Stimulated activated naive CD8-positive, alpha-beta T cell treated with anti-CD3 and anti-CD28 coated beads, Interleukin-15, amount 100 ng/mL, for 72 hours (primary cell): ENCODE measurements at regions not wholly inside any gene's neighbourhood (a gene's known extent, or its start where the extent isn't known, plus 50 kb on each side); places are given as distances from the start of the nearest gene placed in this dataset.

ENCODE experiments used
- ATAC-seq: fragments of 150-1000 bp; cut with Tn5 transposase; 2 replicates; pipeline ENCODE4 v1.10.0; 2021; ENCODE audit warnings: mild to moderate bottlenecking, moderate library complexity
- DNase-seq, 2 donors: peaks; one replicate each; pipeline ENCODE4 v3.0.0; 2021 to 2022
- H3K27ac Mint-ChIP-seq, 2 donors: one replicate each; pipeline ENCODE4 v1.8.0; 2022; ENCODE audit warnings: mild to moderate bottlenecking in 2 of 2, mixed read lengths in 2 of 2, moderate library complexity in 2 of 2
- H3K27me3 Mint-ChIP-seq: one replicate; pipeline ENCODE4 v1.8.0; 2022; ENCODE audit warnings: mixed read lengths
- H3K4me1 Mint-ChIP-seq: one replicate; pipeline ENCODE4 v1.8.0; 2022; ENCODE audit warnings: mild to moderate bottlenecking, mixed read lengths
- H3K4me3 Mint-ChIP-seq, 2 donors: one replicate each; pipeline ENCODE4 v1.8.0; 2022; ENCODE audit warnings: mild to moderate bottlenecking in 2 of 2, mixed read lengths in 2 of 2, moderate library complexity in 1 of 2
- H3K9me3 Mint-ChIP-seq, 2 donors: one replicate each; pipeline ENCODE4 v1.8.0; 2022; ENCODE audit warnings: mixed read lengths in 2 of 2

- Mint-ChIP-seq H3K4me1 (no peaks in the 10 kb centered on the region), H3K27ac (no peak overlapping the region), H3K9me3 (peaks cover 0 to 6% of the 10 kb centered on the region in 2 donors), H3K27me3 (no peaks in the 10 kb centered on the region), H3K4me3 (no peak overlapping the region)
- ATAC-seq (no peak), DNase-seq (no peak)
These were observed 103.9 kb upstream of the FAM20A start for GRCh38 chr17:68704871-68705713.

DNA sequence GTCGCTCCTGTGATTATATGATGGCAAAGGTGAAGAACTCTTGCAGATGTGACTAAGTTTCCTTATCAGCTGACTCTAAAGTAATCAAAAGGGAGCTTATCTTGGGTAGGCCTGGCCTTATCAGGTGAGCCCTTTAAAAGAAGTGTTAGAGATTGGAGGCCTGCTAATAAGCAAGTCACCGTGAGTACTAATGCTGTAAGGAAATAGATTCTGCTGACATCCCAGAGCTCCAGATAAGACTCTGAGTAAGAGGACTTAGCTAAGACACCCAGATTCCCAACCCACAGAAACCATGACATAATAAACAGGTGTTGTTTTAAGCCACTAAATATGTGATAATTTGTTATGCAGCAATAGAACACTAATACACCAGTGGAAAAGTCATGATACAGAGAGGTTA is 99.9 kb upstream of the FAM20A start:
- H3K4me1 Mint-ChIP-seq: no peaks in the 10 kb centered on the region
- ATAC-seq: no peak
- peaks cover 0 to 6% of the 10 kb centered on the region in 2 donors for H3K9me3 Mint-ChIP-seq
- peaks cover 15% of the 10 kb centered on the region for H3K27me3 Mint-ChIP-seq
- H3K4me3 Mint-ChIP-seq: no peak overlapping the region
- DNase-seq: no peak
- no peak overlapping the region for H3K27ac Mint-ChIP-seq

GRCh38 chr17:68700421-68700820 is 99.3 kb upstream of the FAM20A start:
- no peaks in the 10 kb centered on the region for H3K4me1 Mint-ChIP-seq
- peaks cover 21% of the 10 kb centered on the region for H3K27me3 Mint-ChIP-seq
- DNase-seq (no peak), ATAC-seq (no peak)
- no peak overlapping the region for H3K4me3 Mint-ChIP-seq
- peaks cover 0 to 6% of the 10 kb centered on the region in 2 donors for H3K9me3 Mint-ChIP-seq
- no peak overlapping the region for H3K27ac Mint-ChIP-seq

DNA sequence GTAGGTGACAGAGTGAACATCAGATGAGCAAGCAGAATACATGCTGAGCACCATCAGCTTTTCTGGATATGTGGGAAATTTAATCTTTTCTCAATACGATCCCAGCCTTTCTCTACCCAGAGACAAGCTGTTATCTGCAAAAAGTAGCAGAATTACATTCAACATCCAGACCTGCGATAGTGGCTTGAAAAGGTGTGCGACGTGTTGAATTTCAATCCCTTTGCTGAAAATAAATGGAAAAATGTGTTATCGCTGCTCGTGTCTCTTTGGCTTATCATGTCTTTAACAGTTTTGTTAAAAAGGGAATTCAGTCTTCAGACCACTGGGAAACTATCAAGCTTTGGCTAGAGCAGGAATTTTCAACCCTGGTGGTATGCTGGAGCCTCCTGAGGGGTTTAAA is 98.8 kb upstream of the FAM20A start:
- Mint-ChIP-seq H3K27ac (no peak overlapping the region), H3K9me3 (peaks cover 0 to 6% of the 10 kb centered on the region in 2 donors), H3K4me3 (no peak overlapping the region), H3K4me1 (no peaks in the 10 kb centered on the region), H3K27me3 (peaks cover 22% of the 10 kb centered on the region)
- ATAC-seq (no peak), DNase-seq (no peak)

GRCh38 chr17:68698746-68699145 is 97.6 kb upstream of the FAM20A start:
- Mint-ChIP-seq H3K27me3 (peaks cover 22% of the 10 kb centered on the region), H3K4me1 (no peaks in the 10 kb centered on the region), H3K4me3 (no peak overlapping the region), H3K9me3 (peaks cover 0 to 6% of the 10 kb centered on the region in 2 donors), H3K27ac (peak overlapping the region; percentile 67 to 76)
- DNase-seq (no peak), ATAC-seq (no peak)

DNA sequence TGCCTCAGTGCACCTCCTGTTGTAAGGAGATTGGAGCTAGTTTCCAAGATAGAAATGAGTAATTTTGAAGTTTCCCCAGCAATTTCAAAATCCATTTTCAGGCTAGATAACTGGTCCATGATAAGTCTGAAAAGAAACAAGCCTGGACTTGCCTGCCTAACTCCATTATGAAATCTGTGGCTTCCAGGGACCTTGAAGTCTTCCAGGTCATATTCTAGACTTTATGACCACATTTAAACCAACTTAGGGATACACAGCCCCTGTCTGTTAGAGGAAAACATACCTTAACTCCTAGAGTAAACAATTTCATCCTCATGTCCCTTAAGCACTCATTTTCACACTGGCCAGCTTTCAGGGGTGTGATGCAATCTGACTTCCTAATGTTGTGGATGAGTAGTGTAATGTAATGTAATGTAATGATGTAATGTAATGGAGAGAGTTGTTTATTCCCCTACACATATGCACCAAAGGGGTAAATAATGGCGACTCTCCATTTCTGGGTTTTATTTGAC is 96.7 kb upstream of the FAM20A start:
- ATAC-seq (peak; percentile 53), DNase-seq (no peak)
- H3K27me3 Mint-ChIP-seq: peaks cover 22% of the 10 kb centered on the region
- H3K27ac Mint-ChIP-seq: peak overlapping the region in 1 of 2 donors; percentile 67
- H3K9me3 Mint-ChIP-seq: no peaks in the 10 kb centered on the region
- H3K4me3 Mint-ChIP-seq: no peak overlapping the region
- no peaks in the 10 kb centered on the region for H3K4me1 Mint-ChIP-seq

GRCh38 chr17:68695659-68696058 is 94.5 kb upstream of the FAM20A start:
- DNase-seq: no peak
- Mint-ChIP-seq H3K27ac (no peak overlapping the region), H3K9me3 (no peaks in the 10 kb centered on the region), H3K4me3 (no peak overlapping the region), H3K4me1 (no peaks in the 10 kb centered on the region), H3K27me3 (peaks cover 22% of the 10 kb centered on the region)
- ATAC-seq: no peak

- no peaks in the 10 kb centered on the region for H3K4me1 Mint-ChIP-seq
- no peak overlapping the region for H3K4me3 Mint-ChIP-seq
- no peak for DNase-seq
- no peak overlapping the region for H3K27ac Mint-ChIP-seq
- peaks cover 22% of the 10 kb centered on the region for H3K27me3 Mint-ChIP-seq
- H3K9me3 Mint-ChIP-seq: no peaks in the 10 kb centered on the region
- no peak for ATAC-seq
These were observed 93.8 kb upstream of the FAM20A start for GRCh38 chr17:68694791-68695485.

- Mint-ChIP-seq H3K27ac (no peak overlapping the region), H3K4me3 (no peak overlapping the region), H3K9me3 (no peaks in the 10 kb centered on the region), H3K27me3 (peaks cover 22% of the 10 kb centered on the region), H3K4me1 (no peaks in the 10 kb centered on the region)
- DNase-seq: no peak
- no peak for ATAC-seq
These were observed 92.7 kb upstream of the FAM20A start for GRCh38 chr17:68693896-68694295.

DNA sequence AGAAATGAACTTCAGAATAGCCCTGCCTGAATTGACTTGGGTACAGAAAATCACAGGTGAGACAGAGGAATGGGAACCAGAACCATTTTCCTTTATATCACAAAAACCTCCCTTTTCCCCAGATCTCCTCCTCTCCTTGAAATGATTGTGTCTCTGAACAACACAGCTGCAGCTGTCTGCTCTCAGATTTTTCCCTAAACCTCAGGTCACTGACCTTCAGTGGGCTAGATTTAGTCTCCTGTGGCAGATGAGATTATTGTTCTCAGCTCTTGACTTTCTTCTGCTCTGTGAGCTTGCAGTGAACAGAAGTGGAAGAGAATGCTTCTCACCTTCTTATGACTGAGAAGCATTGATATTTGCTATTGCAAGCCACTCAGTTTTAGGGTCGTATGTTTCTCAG is 92.3 kb upstream of the FAM20A start:
- H3K27me3 Mint-ChIP-seq: peaks cover 18% of the 10 kb centered on the region
- no peaks in the 10 kb centered on the region for H3K4me1 Mint-ChIP-seq
- DNase-seq (no peak), ATAC-seq (no peak)
- no peaks in the 10 kb centered on the region for H3K9me3 Mint-ChIP-seq
- no peak overlapping the region for H3K27ac Mint-ChIP-seq
- H3K4me3 Mint-ChIP-seq: no peak overlapping the region

DNA sequence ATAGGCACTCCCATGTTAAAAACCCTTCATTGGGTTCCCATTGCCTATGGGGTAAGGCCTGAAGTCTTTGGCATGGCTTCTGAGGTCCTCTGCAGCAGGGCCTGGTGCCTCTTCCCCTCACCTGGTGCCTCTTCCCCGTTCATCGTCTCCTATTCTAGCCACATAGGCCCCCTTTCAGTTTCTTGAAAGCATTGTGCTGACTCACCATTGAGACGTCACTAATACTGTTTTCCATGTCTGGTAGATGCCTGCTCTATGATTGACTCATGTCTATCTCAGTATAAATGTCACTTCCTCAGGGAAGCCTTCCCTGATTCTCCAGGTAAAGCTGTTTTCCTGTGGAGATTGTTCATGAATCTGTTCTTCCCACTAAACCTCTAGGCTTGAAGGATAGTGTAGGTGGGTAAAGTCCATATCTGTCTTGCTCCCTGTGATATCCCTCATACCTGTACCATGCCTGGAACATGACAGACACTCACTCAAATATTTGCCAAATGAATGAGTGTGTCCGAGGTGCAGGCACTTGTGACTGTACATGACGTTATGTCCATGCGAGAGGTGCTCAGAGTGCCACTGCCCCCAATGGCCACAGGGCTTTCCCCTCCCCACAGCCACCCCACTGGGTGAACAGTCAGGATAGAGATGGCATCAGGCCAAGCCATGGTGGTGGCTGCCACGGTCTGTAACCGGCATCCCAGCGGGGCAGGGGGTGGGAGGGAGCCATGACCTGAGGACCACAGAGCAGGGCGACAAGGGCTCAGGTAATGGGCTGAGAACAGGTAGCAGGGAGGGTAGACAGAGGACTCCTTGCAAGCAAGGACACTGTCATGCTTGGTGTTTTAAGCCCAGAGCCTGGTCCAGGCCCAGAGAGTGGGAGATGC is 85.2 kb upstream of the FAM20A start:
- peaks cover 0 to 5% of the 10 kb centered on the region in 2 donors for H3K9me3 Mint-ChIP-seq
- no peak overlapping the region for H3K4me3 Mint-ChIP-seq
- no peak for ATAC-seq
- H3K4me1 Mint-ChIP-seq: no peaks in the 10 kb centered on the region
- H3K27me3 Mint-ChIP-seq: no peaks in the 10 kb centered on the region
- DNase-seq: no peak
- H3K27ac Mint-ChIP-seq: no peak overlapping the region

DNA sequence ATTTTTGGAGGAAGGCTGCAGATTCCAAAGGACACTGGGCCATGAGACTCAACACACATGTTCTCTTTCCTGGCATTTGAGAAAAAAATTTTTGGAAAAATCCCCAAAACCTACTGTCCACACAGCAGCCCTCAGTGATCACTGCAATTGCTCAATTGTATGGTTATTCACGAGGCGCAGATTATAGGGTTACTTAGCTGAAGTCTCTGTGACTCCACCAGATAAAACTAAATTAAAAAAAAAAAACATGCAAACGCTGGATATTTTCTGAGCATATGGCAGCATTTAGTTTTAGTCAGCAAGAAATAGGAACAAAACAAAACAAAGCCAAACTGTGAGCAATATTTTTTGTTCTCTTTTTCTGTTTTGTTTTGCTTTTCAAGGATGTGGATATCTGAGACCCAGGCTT is 83.8 kb upstream of the FAM20A start:
- Mint-ChIP-seq H3K4me3 (no peak overlapping the region), H3K27me3 (no peaks in the 10 kb centered on the region), H3K9me3 (peaks cover 0 to 5% of the 10 kb centered on the region in 2 donors), H3K27ac (no peak overlapping the region), H3K4me1 (no peaks in the 10 kb centered on the region)
- ATAC-seq: no peak
- no peak for DNase-seq

DNA sequence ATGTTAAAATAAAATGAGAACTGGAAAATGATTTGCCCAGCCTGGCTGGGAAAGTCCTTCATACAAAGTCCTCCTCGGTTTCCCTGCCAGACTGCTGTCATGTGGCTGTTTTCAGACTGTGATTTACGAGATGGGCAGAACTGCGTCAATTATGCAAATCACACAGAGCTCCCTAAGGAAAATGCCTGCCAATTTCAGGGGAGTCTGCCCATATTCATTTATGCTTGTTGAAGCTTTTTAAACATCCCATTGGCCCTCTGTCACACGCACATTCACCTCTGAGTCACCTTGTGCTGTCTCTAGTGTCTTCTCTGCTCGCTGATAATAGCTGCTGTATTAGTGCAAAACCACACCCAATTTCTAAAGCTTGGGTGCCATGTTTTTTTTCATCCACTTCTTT is 81.7 kb upstream of the FAM20A start:
- Mint-ChIP-seq H3K4me3 (no peak overlapping the region), H3K9me3 (peaks cover 0 to 5% of the 10 kb centered on the region in 2 donors), H3K4me1 (no peaks in the 10 kb centered on the region), H3K27ac (no peak overlapping the region), H3K27me3 (no peaks in the 10 kb centered on the region)
- ATAC-seq (no peak), DNase-seq (no peak)

DNA sequence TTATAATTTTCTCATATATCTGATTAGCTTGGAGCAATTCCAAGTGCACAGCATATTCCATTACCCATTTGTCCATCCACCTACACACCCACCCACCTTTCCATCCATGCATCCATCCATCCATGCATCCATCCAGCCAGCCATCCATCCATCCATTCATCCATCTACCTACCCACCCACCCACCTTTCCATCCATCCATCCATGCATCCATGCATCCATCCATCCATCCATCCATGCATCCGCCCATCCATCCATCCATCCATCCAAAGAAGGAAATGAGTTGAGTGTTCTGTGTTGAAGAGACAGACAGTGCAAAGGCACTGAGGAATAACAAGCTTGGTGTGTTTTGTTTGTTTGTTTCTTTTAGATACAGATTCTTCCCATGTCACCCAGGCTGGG is 78.7 kb upstream of the FAM20A start:
- H3K9me3 Mint-ChIP-seq: peaks cover 0 to 5% of the 10 kb centered on the region in 2 donors
- DNase-seq: no peak
- no peak overlapping the region for H3K27ac Mint-ChIP-seq
- no peak overlapping the region for H3K4me3 Mint-ChIP-seq
- no peaks in the 10 kb centered on the region for H3K27me3 Mint-ChIP-seq
- no peak for ATAC-seq
- no peaks in the 10 kb centered on the region for H3K4me1 Mint-ChIP-seq

GRCh38 chr17:68676856-68677255 is 75.7 kb upstream of the FAM20A start:
- no peaks in the 10 kb centered on the region for H3K4me1 Mint-ChIP-seq
- H3K27me3 Mint-ChIP-seq: peaks cover 8% of the 10 kb centered on the region
- no peak overlapping the region for H3K4me3 Mint-ChIP-seq
- DNase-seq (no peak), ATAC-seq (no peak)
- H3K9me3 Mint-ChIP-seq: no peaks in the 10 kb centered on the region
- H3K27ac Mint-ChIP-seq: no peak overlapping the region
